ENCODE measurements at regions not wholly inside any gene's neighbourhood (a gene's known extent, or its start where the extent isn't known, plus 50 kb on each side); places are given as distances from the start of the nearest gene placed in this dataset.

GRCh38 chr2:15776992-15777702 lies 163.2 kb upstream of the MYCN start (continued):
- TF ChIP-seq ZNF423 (CRISPR knock-in tag; IDR thresholded peaks at IDR 0.05) (no peak), NFATC4 (CRISPR knock-in tag; IDR thresholded peaks at IDR 0.05) (no peak), ATF1 (CRISPR knock-in tag; IDR thresholded peaks at IDR 0.05) (no peak), ZMAT4 (CRISPR knock-in tag; IDR thresholded peaks at IDR 0.05) (no peak), GTF2I (CRISPR knock-in tag; conservative IDR thresholded peaks at IDR 0.05) (no peak), GRHL2 (CRISPR knock-in tag; IDR thresholded peaks at IDR 0.05; ENCODE audit: insufficient replicate concordance, severe bottlenecking) (no peak)

- ATAC-seq: no peak
- no peaks in the 10 kb centered on the region for H3K36me3 Mint-ChIP-seq
- H3K4me1 Mint-ChIP-seq: no peaks in the 10 kb centered on the region
- no peaks in the 10 kb centered on the region for H3K27me3 Mint-ChIP-seq (ENCODE audit: low read depth)
- CTCF ChIA-PET: no interaction called here
- no peak overlapping the region for H3K27ac Mint-ChIP-seq
- no peak overlapping the region for H3K4me3 Mint-ChIP-seq
- no peaks in the 10 kb centered on the region for H3K9me3 Mint-ChIP-seq
- POLR2A ChIA-PET: no interaction called here
- DNase-seq (ENCODE audit: low spot score): no peak
- TF ChIP-seq MXD4 (CRISPR knock-in tag; IDR thresholded peaks at IDR 0.05; ENCODE audit: borderline replicate concordance): no peak
- TF ChIP-seq JAZF1 (CRISPR knock-in tag; IDR thresholded peaks at IDR 0.05): no peak
Measured at GRCh38 chr2:15777795-15778371, 162.5 kb upstream of the MYCN start.

GRCh38 chr2:15778529-15779219 lies 161.7 kb upstream of the MYCN start:
- H3K27ac Mint-ChIP-seq: no peak overlapping the region
- ChIA-PET POLR2A (no interaction called here), CTCF (no interaction called here)
- ATAC-seq: no peak
- H3K36me3 Mint-ChIP-seq: no peaks in the 10 kb centered on the region
- DNase-seq (ENCODE audit: low spot score): no peak
- H3K4me3 Mint-ChIP-seq: no peak overlapping the region
- H3K9me3 Mint-ChIP-seq: no peaks in the 10 kb centered on the region
- no peaks in the 10 kb centered on the region for H3K27me3 Mint-ChIP-seq (ENCODE audit: low read depth)
- no peaks in the 10 kb centered on the region for H3K4me1 Mint-ChIP-seq
- TF ChIP-seq MLX (CRISPR knock-in tag; IDR thresholded peaks at IDR 0.05) (no peak), JUN (CRISPR knock-in tag; IDR thresholded peaks at IDR 0.05) (no peak), TP53 (CRISPR knock-in tag; IDR thresholded peaks at IDR 0.05) (no peak), ZNF232 (CRISPR knock-in tag; IDR thresholded peaks at IDR 0.05) (no peak), TEAD4 (CRISPR knock-in tag; IDR thresholded peaks at IDR 0.05) (no peak), NR1H2 (CRISPR knock-in tag; IDR thresholded peaks at IDR 0.05) (no peak), ZBTB21 (CRISPR knock-in tag; IDR thresholded peaks at IDR 0.05; ENCODE audit: borderline replicate concordance) (no peak), ZNF671 (CRISPR knock-in tag; IDR thresholded peaks at IDR 0.05) (no peak), SOX15 (CRISPR knock-in tag; IDR thresholded peaks at IDR 0.05) (no peak), IRF1 (CRISPR knock-in tag; IDR thresholded peaks at IDR 0.05) (no peak), E2F4 (CRISPR knock-in tag; IDR thresholded peaks at IDR 0.05; ENCODE audit: borderline replicate concordance, low read depth) (no peak), SMAD3 (CRISPR knock-in tag; IDR thresholded peaks at IDR 0.05; ENCODE audit: borderline replicate concordance) (no peak)
- TF ChIP-seq, protein P1, sequence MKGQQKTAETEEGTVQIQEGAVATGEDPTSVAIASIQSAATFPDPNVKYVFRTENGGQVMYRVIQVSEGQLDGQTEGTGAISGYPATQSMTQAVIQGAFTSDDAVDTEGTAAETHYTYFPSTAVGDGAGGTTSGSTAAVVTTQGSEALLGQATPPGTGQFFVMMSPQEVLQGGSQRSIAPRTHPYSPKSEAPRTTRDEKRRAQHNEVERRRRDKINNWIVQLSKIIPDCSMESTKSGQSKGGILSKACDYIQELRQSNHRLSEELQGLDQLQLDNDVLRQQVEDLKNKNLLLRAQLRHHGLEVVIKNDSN (CRISPR knock-in tag; IDR thresholded peaks at IDR 0.05): no peak
- TF ChIP-seq, protein P2, sequence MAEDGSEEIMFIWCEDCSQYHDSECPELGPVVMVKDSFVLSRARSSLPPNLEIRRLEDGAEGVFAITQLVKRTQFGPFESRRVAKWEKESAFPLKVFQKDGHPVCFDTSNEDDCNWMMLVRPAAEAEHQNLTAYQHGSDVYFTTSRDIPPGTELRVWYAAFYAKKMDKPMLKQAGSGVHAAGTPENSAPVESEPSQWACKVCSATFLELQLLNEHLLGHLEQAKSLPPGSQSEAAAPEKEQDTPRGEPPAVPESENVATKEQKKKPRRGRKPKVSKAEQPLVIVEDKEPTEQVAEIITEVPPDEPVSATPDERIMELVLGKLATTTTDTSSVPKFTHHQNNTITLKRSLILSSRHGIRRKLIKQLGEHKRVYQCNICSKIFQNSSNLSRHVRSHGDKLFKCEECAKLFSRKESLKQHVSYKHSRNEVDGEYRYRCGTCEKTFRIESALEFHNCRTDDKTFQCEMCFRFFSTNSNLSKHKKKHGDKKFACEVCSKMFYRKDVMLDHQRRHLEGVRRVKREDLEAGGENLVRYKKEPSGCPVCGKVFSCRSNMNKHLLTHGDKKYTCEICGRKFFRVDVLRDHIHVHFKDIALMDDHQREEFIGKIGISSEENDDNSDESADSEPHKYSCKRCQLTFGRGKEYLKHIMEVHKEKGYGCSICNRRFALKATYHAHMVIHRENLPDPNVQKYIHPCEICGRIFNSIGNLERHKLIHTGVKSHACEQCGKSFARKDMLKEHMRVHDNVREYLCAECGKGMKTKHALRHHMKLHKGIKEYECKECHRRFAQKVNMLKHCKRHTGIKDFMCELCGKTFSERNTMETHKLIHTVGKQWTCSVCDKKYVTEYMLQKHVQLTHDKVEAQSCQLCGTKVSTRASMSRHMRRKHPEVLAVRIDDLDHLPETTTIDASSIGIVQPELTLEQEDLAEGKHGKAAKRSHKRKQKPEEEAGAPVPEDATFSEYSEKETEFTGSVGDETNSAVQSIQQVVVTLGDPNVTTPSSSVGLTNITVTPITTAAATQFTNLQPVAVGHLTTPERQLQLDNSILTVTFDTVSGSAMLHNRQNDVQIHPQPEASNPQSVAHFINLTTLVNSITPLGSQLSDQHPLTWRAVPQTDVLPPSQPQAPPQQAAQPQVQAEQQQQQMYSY (CRISPR knock-in tag; IDR thresholded peaks at IDR 0.05): no peak
- TF ChIP-seq, protein P3, sequence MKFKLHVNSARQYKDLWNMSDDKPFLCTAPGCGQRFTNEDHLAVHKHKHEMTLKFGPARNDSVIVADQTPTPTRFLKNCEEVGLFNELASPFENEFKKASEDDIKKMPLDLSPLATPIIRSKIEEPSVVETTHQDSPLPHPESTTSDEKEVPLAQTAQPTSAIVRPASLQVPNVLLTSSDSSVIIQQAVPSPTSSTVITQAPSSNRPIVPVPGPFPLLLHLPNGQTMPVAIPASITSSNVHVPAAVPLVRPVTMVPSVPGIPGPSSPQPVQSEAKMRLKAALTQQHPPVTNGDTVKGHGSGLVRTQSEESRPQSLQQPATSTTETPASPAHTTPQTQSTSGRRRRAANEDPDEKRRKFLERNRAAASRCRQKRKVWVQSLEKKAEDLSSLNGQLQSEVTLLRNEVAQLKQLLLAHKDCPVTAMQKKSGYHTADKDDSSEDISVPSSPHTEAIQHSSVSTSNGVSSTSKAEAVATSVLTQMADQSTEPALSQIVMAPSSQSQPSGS (CRISPR knock-in tag; IDR thresholded peaks at IDR 0.05; ENCODE audit: borderline replicate concordance, low read depth): no peak
